GM23248 (cell line): ENCODE measurements at regions not wholly inside any gene's neighbourhood (a gene's known extent, or its start where the extent isn't known, plus 50 kb on each side); places are given as distances from the start of the nearest gene placed in this dataset.

Experiments
- EZH2 ChIP-seq: fragments of 200-600 bp; sonication (generic); IDR thresholded peaks from 2 replicates; pipeline ENCODE4 v1.6.1; 2018; ENCODE audit warnings: antibody characterized with exemption, mild to moderate bottlenecking; ENCODE audit not compliant: insufficient read depth, poor library complexity, severe bottlenecking
- EZH2phosphoT487 ChIP-seq: fragments of 200-600 bp; sonication (generic); IDR thresholded peaks from 2 replicates; pipeline ENCODE4 v1.6.1; 2018; ENCODE audit warnings: antibody characterized with exemption, moderate library complexity, mild to moderate bottlenecking, low read depth; ENCODE audit not compliant: insufficient read depth

GRCh38 chr2:193883820-193884219 lies 1689.1 kb upstream of the TMEFF2 start:
- TF ChIP-seq EZH2 (no peak), EZH2phosphoT487 (no peak)
